HG03064 (cell line): ENCODE measurements at regions not wholly inside any gene's neighbourhood (a gene's known extent, or its start where the extent isn't known, plus 50 kb on each side); places are given as distances from the start of the nearest gene placed in this dataset.
A peak's percentile ranks its signal among the peaks of the same experiment; 100 is the strongest.
"Not testable (repeated sequence)": the region's sequence is repeated elsewhere in the genome, so short reads cannot be mapped to it uniquely, and the experiment has no call there.

Source experiments
- ATAC-seq: cut with Tn5 transposase; IDR thresholded peaks from one replicate; pipeline ENCODE4 v1.9.1; 2021; ENCODE audit warnings: low read depth; ENCODE audit not compliant: unreplicated experiment

DNA sequence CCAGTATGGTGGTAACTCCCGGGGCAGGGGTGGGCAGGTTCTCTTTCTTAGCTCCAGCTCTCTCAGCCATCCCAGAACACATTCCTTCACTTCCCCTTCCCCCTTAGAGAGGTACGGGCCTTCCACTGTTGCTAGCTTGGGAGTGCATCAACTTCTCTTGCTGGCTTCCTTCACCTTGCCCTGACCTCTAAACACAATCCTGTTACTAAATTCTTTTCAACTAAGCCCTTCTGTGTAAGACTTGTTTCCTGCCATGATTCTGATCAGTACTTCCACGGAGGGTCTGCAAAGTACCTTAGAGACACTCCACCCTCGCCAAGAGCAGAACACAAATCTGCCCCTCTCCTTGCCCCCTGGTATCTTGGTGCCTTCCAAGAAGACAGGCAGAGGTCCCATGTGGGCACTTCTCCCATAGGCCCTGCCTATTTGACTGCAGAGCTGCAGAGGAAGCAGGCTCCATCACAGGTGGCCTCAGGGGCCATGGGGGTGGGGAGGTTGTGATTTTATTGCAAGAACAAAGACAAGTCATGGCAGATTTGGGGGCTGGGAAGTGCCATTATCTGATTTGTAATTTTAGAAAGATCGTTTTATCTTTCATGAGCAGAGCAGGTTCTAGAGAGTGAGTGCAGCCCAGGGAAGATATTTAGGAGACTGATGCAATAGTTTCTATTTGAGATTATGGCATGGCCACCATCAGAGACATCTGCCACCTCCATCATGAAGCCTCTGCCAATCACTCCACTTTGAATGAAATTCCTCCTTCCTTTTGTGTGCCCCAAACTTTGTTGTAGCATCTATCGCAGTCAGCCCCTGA lies 182.5 kb upstream of the JUN start:
- no peak for ATAC-seq

DNA sequence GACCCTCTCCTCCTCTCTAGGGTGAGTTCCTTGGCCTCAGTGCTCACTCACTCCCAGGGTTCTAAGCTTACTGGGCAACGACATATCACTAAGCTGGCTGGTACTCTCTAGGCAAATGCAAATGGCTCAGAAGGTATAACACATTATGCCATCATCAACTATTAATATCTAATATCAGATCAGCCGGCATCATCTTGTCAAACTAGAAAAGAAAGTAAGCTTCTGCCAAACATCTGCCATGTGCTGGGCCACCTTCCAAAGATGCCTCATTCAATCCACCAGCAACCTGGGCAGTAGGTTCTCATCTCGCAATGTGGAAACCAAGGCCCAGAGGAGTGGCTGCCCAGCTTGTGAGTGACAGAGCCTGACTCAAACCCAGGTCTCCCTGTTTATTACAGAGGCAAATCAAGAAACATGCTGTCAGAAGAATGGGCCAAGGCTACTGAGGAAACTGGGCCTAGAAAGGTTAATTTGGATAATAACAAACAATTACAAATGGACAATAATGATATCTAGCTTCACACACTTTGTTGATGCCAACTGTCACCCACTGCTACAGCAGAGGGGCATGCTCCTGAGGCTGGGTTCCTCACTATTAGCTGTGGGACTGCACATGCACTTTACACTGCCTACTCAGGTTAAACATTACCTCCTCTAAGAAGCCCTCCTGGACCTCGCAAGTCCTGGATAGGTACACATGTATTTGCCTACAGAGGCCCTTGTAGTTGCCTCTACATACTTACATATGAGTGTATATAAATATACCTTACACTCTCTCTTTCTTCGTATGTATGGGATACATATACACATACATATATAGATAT lies 183.3 kb upstream of the JUN start:
- ATAC-seq: no peak

DNA sequence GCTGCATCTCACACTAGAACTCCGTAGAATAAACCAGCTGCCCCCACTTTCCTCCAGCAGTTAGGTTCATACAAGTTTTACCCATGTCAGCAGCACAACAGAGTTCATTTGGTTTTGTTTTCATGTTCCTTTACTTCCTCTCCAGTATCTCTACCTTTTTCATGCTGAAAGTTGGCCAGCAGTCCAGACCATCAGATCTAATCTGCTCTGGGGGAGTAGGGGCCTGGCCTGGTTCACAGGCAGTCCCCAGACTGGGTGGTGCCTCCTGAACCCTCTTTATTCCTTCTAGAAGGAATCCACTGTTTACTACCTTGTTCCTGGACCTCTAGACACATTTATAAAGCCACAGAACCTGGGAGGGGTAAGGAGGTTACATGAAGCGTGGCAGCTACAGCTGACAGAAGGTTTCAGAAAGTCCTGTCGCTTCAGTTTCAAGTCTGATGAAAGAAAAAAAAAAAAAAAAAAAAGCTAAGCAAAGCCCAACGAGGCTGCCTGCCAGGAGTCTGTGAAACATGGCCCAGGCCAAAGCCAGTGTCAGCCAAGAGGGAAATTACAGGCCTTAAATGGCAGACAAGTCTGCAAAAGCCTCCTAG lies 184.6 kb upstream of the JUN start:
- peak; percentile 86 for ATAC-seq

DNA sequence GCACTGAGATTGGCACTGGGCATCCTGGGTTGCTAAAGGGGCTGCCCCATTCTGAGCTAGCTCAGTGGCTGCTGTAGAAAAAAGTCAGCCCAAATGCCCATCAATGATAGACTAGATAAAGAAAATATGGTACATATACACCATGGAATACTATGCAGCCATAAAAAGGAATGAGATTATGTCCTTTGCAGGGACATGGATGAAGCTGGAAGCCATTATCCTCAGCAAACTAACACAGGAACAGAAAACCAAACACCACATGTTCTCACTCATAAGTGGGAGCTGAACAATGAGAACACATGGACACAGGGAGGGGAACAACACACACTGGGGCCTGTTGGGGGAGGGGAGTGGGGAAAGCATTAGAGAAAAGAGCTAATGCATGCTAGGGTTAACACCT lies 185.3 kb upstream of the JUN start:
- not testable (repeated sequence) for ATAC-seq

DNA sequence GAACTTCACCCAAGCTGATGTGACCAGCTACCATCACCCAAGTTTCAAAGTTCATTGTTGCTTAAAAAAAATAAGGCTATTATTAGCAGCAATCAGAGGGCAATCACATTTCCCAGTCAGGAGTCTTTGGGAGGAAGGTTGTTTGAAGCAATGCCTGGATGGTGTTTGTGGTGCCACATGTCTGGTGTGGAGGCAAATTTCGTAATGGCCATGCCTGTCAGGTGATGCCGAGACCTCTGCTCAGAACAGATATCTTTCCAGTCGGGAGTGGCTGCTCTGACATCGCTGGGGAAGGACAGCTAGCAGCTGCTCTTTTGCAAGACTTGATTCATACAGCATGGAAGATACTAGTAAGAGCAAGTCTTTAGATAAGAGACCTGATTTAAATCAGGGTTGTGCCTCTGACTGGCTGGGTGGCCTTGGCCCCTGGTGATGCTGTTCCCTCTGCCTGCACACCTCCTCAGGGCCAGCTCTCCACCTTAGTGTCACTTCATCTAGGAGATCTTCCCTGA lies 187.8 kb upstream of the JUN start:
- no peak for ATAC-seq

DNA sequence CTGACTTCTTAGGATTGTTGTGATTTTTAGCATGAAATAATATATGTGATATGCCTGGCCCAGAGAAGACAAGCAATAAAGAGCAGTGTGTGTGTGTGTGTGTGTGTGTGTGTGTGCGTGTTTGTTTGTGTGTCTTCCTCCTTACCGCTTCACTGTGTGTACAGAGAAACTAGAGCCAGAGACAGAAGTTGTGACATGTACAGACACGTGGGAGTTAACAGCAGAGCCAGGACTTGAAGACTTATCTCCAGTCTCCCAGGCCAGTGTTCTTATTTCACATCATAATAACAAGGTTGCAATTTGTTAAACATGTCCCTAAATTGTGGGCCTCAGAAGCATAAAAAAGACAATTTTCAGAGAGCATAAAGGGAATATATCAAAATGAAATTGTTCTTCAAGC lies 192.0 kb upstream of the JUN start:
- ATAC-seq: no peak

DNA sequence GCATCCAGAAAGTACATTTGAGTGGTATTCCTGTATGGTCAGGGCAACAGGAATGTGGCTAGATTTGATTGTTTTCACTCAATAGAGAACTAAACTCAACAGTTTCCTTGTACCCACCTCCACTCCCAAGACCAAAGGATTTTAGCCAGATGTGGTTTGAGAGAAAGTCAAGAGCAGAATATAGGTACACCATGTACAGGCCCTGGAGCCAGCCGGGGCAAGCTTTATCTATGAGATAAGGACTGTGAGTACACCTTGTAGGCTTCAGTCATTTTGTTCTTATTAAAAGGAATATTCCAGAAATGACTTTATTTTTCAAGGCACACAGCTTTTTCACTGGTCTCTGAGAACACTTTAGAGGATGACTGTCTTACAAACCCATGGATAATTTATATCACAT lies 192.4 kb upstream of the JUN start:
- no peak for ATAC-seq

DNA sequence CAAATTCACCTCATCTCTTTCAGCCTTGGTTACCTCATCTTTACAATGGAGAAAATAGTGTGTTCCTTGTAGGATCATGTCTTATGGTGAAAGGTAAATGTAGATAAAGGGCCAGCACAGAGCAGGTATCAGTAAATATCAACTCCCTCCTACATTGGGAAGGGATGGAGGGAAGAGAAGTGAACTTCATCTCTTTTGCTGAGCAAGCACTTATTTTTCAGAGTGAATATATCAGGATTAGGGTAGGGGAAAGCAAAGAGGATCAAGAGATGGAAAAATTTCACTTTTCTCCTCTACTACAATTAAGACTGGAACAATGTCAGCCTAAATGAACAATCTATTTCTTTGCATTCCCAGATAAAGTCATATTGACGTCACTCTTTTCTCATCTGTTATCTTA lies 193.8 kb upstream of the JUN start:
- ATAC-seq: no peak

DNA sequence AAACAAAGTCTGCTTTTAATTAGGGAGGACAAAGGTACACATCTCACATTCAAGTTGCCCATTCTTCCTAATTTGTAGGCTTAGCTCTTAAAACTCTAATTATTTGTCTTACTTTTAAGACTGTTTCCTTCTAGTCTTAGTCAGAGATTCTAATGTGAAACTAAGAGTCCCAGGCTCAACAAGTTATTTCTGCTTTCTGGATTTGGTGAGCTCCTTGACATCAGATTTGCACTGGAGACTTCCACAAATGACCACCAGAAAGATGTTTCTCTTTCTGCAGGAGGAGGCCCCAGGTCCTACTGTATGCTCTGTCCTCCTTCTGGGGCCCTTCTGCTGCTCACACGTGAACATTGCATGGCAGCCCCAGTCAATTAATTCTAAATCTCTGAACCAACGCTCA lies 194.2 kb upstream of the JUN start:
- ATAC-seq: no peak

DNA sequence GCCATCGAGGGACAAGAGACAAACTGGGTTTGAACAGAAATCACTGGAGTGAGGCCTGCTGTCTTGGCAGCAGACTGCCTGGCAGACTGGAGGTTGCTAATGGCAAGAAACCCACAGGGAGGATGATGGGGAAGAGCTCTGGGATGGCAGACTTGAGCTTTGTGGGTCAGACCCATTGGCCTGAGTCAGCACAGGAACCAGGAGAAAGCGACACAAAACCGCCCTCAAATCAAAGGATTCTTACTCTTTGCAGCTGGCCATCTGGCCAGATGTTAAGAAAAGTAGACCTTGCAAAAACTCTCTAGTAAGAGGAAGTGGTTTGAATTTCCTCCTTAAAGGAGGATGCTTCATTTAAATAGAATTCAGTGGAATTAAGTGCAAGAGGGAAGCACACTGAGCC lies 195.2 kb upstream of the JUN start:
- ATAC-seq: no peak

DNA sequence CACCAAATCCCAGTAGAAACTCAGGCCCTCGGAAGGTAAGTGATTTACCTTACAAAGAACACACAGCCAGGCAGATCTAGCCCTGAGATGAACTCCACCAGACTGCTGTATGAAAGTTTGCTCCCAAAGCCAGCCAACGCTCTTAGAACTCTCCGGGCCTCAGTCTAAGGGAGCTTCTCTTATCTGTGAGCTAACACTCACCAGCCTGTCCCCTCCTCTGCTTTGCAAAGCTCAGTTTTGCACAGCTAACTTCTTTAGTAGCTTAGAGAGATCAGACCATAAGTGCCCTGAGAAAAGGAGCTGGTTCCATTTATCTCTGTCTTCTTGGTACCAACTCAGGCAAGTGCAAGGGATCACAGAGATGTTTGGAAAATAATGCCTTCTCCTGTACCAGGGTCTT lies 195.8 kb upstream of the JUN start:
- ATAC-seq: no peak

DNA sequence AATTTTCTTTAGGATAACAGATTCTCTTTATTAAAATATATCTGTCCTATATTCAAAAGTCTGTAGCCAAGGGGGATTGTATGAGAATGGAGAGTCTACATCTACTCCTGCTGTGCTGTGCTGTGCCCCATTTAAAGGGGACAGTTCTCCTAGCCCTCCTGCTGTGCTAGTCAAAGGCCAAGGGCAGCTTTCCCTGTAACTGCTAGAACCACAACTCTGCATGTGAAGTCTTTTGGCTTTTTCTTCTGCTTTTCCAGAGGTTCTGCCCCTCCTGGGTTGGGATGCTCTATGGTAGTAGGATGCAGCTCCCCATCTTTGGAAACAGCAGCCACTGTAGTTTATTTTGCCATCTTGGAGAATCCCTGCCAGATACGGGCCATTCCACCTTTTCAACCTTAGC lies 197.5 kb upstream of the JUN start:
- ATAC-seq: no peak

DNA sequence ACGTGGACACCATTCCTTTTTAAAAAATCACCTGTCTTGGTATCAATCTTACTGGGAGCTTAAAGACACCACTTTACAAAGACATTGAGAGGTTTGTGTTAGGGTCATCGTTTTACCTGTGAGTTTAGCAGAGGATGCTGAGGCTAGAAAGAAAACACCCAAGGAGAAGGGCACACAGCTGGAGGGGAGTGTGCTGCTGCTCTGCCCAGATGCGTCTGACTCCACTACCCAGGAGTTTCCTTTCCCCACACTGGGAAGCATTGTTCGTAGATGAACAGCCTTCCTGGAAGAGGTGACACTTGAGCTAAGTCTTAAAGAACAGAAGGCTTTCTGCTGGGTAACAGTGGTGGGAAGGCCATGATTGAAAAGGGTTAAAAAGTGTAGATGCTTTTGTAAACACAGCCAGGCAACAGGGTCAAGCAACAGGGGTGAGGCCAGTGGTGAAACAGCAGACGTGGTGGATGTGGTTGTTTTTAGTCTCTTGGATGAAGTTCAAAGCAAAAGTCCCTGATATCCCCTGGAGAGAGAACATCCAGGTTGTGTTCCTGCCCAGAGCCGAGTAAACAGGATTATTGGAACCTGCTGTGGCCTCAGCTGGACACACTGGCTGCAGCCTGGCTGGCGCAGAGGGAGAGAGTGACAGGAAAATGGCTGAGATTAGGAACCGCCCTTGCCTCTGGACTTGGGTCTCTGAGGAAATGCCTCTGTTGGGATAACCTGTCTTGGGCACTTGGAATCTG lies 198.6 kb upstream of the JUN start:
- no peak for ATAC-seq

DNA sequence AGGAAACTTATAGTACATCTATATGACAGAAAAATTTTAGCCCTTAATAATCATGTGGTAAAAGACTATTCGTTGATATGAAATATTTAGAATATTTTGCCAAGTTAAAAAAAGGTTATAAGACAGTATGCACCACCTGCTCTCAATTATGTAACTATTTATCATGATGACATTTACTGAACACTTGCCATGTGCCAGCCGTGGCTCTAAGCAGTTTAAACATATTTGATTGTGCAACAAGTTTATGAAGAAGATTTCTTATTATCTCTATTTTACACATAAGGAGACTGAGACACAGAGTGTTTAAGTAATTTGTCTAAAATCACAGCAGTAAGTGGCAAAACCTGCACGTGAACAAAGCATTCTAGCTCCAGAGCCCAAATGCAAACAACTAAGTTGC lies 199.3 kb upstream of the JUN start:
- ATAC-seq: no peak

DNA sequence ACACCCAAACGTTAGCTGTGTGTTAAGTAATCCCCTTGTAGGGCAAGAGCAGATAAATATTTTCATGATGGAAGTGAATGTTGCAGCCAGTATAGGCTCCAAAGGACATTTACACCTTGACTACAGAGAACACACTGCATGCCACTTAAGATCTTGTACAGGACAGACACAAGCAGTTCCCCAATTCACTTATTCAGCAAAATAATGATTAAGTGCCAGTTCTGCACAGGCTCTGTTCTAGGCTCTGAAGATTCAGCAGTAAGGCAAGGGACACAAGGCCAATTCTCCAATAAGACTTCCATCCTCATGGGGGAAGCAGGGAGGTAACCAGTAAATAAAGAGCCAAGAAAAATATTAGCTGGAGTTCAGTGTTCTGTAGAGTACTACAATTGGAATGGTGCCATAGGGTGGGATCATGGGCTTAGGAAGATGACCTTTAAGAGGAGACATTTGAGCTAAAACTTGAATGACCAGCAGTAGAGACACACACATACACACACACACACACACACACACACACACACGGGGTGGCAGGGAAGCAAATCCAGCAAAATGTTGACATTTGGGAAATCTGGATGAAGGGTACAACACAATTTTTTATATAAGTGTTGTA lies 199.9 kb upstream of the JUN start:
- no peak for ATAC-seq

DNA sequence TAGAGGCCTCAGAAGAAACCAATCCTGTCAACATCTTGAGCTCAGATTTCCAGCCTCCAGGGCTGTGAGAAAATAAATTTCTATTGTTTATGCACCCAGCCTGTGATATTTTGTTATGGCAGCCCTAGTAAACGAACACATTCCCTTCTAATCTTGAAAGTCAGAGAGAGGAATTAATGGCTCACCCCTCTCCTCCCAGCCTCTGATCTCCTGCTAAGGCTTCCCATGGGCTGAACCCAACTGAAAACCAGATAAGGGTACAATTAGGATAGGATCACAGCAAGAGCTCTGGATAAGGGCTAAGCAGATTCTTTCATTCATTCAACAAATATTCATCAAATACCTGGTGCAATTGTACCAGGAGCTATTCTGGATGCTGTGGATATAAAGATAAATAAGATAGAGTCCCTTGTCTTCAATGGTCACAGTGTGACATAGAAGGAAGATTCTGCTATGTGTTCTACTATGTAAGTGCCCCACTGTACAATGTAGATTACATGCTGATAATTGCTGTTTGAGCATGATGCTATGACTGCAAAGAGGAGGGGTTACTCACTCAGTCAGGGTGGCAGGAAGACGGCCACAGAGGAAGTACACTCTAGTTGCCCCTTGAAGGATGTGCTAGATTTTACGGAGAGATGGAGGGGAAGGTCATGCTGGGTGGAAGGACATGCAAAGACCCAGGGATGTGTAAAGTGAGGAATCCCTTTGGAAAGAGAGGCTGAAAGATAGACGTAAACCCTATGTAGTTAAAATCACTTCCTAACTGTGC lies 203.3 kb upstream of the JUN start:
- no peak for ATAC-seq

DNA sequence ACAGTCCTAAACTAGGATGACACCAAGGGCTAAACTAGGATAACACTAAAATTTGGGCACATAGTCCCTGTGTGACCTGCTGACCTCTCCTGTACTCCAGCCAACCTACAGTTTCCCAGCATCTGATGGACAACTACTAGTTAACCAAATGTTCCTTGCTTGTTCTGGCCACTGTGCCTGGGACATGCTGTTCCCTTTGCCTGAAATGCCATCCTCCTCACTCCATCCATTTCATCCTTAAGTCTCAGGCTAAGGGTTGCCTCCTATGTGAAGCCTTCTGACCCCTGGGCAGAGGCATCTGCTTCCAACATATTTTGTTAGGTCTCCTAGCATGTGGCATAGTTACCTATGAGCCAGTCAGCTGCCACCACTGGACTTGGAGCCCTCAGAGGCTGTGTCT lies 204.9 kb upstream of the JUN start:
- no peak for ATAC-seq

DNA sequence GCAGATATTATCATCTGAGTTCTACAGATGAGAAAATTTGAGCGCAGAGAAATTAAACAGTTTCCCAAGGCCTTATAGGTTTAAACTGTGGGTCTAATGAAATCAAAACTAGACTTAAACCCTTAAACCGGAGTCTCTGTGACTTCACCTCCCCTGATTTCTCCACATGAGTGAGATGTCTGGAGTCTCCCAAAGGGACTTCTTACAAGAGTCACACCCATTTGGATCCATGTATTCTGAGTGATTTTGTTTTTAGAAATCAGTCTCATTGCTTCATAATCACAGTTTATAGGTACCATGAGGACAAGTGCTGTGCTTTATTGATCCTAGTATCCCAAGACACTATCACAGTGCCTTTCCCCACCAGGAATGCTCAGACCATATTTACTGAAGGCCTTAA lies 206.0 kb upstream of the JUN start:
- ATAC-seq: no peak

DNA sequence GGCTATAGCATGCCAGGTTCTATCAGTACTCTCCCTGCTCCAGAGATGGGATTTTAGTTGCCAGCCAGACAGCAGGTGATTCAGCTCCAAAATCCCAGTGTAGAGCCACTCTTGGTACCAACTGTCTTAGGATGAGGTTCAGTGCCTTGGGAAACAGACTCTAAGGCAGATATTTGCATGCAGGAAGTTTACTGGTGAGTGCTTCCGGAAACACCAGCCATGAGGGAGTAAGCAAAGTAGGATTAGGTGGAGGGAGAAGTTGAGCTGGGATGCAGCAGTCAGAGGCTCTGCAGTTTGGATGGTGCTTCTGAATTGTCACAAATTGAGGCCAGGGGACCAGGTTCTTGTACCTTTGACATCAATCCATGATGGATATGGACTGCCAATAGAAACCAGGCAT lies 207.5 kb upstream of the JUN start:
- no peak for ATAC-seq

DNA sequence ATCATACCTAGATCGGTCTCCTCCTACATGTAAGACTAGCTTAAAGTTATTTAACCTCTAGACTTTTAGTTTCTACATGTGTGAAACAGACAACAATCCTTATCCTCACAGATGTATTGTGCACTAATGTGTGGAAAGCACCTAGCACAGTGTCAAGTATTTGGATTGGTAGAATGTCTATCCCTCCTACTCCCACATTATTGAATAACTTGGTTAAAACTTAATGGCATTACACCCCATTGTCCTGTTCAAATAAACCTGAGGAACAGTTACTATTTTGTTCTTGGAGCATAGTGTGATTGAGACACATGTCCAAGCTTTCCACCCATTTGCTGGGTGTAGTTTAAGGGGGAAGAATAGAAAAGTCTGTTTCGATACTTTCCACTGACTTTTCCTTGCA lies 208.8 kb upstream of the JUN start:
- ATAC-seq: no peak
